ENCODE measurements at regions not wholly inside any gene's neighbourhood (a gene's known extent, or its start where the extent isn't known, plus 50 kb on each side); places are given as distances from the start of the nearest gene placed in this dataset.

- Mint-ChIP-seq H3K27ac (no peak overlapping the region), H3K27me3 (no peaks in the 10 kb centered on the region), H3K4me3 (no peak overlapping the region), H3K9me3 (ENCODE audit: insufficient read depth) (no peaks in the 10 kb centered on the region), H3K4me1 (no peaks in the 10 kb centered on the region)
- POLR2A ChIA-PET: no interaction called here
- Histone ChIP-seq H3K4me3 (ENCODE audit: control extremely low read depth in 1 of 5, extremely low read depth in 1 of 5, insufficient read depth in 1 of 5, low read depth in 2 of 5, low read length in 4 of 5) (no peak overlapping the region), H3K9me3 (ENCODE audit: control extremely low read depth in 1 of 3, control insufficient read depth in 2 of 3, insufficient read depth in 1 of 3, low read length in 2 of 3) (peaks cover 0 to 5% (median 0%) of the 10 kb centered on the region in 3 donors), H3K27ac (ENCODE audit: low read length in 2 of 2) (no peak overlapping the region), H3K4me2 (replicated peaks; ENCODE audit: low read depth, low read length, poor library complexity, severe bottlenecking) (no peak overlapping the region), H3K9ac (ENCODE audit: low read length) (no peak overlapping the region), H3K27me3 (replicated peaks in 1 of 4; ENCODE audit: control extremely low read depth in 1 of 4, control insufficient read depth in 3 of 4, insufficient read depth in 4 of 4, low read length in 3 of 4) (no peaks in the 10 kb centered on the region), H3K4me1 (ENCODE audit: control insufficient read depth in 2 of 2, insufficient read depth in 2 of 2, low read length in 2 of 2) (no peaks in the 10 kb centered on the region), H4K20me1 (ENCODE audit: control insufficient read depth, insufficient read depth, low read length, poor library complexity, severe bottlenecking) (no peaks in the 10 kb centered on the region), H3K36me3 (replicated peaks in 1 of 2; ENCODE audit: control extremely low read depth in 1 of 2, control insufficient read depth in 1 of 2, extremely low read depth in 1 of 2, insufficient read depth in 2 of 2, low read length in 1 of 2) (no peaks in the 10 kb centered on the region), H3K79me2 (ENCODE audit: control insufficient read depth, insufficient read depth, low read length) (no peaks in the 10 kb centered on the region), H2AFZ (ENCODE audit: insufficient read depth, low read depth, low read length, poor library complexity, severe bottlenecking) (no peak overlapping the region)
- DNase-seq (no peak), ATAC-seq (ENCODE audit: low read depth) (no peak)
- TF ChIP-seq EZH2 (IDR thresholded peaks at IDR 0.05; ENCODE audit: borderline replicate concordance, insufficient read depth, low read depth, low read length, poor library complexity, severe bottlenecking): no peak
- TF ChIP-seq, protein P1, sequence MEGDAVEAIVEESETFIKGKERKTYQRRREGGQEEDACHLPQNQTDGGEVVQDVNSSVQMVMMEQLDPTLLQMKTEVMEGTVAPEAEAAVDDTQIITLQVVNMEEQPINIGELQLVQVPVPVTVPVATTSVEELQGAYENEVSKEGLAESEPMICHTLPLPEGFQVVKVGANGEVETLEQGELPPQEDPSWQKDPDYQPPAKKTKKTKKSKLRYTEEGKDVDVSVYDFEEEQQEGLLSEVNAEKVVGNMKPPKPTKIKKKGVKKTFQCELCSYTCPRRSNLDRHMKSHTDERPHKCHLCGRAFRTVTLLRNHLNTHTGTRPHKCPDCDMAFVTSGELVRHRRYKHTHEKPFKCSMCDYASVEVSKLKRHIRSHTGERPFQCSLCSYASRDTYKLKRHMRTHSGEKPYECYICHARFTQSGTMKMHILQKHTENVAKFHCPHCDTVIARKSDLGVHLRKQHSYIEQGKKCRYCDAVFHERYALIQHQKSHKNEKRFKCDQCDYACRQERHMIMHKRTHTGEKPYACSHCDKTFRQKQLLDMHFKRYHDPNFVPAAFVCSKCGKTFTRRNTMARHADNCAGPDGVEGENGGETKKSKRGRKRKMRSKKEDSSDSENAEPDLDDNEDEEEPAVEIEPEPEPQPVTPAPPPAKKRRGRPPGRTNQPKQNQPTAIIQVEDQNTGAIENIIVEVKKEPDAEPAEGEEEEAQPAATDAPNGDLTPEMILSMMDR (IDR thresholded peaks at IDR 0.05): no peak
- intact Hi-C loops (cut with micrococcal nuclease): no loop called here
- CTCF ChIA-PET: no interaction called here
- WGBS (ENCODE audit: insufficient coverage): 79% methylated on average over 3 of the region's 7 CpGs
Measured at GRCh38 chr9:13586587-13587374, 307.3 kb upstream of the MPDZ start.

DNA sequence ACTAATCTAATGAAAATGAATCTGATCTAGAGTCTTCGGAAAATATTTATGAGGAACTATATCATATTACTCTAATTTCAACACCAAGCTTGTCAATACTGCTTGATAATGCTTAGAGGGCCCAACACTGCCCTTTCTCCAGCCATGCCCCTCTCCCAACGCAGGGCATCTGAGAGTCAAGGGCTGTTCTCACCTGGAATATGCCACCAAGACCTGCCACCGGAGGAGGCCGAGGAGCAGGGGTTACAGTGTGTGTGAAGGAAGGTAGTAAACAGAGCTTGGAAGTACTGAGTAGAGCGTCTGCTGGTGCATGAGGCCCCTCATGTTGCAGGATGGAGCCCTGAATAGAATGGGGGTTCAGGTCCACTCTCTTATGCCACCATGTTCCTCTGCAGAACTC is 301.3 kb upstream of the MPDZ start:
- Histone ChIP-seq H3K4me2 (replicated peaks; ENCODE audit: low read depth, low read length, poor library complexity, severe bottlenecking) (no peak overlapping the region), H3K27ac (ENCODE audit: low read length in 2 of 2) (no peak overlapping the region), H3K9ac (ENCODE audit: low read length) (no peak overlapping the region), H3K36me3 (replicated peaks in 1 of 2; ENCODE audit: control extremely low read depth in 1 of 2, control insufficient read depth in 1 of 2, extremely low read depth in 1 of 2, insufficient read depth in 2 of 2, low read length in 1 of 2) (no peaks in the 10 kb centered on the region), H2AFZ (ENCODE audit: insufficient read depth, low read depth, low read length, poor library complexity, severe bottlenecking) (no peak overlapping the region), H3K4me1 (ENCODE audit: control insufficient read depth in 2 of 2, insufficient read depth in 2 of 2, low read length in 2 of 2) (no peaks in the 10 kb centered on the region), H3K27me3 (replicated peaks in 1 of 4; ENCODE audit: control extremely low read depth in 1 of 4, control insufficient read depth in 3 of 4, insufficient read depth in 4 of 4, low read length in 3 of 4) (no peaks in the 10 kb centered on the region), H4K20me1 (ENCODE audit: control insufficient read depth, insufficient read depth, low read length, poor library complexity, severe bottlenecking) (no peaks in the 10 kb centered on the region), H3K4me3 (ENCODE audit: control extremely low read depth in 1 of 5, extremely low read depth in 1 of 5, insufficient read depth in 1 of 5, low read depth in 2 of 5, low read length in 4 of 5) (no peak overlapping the region), H3K79me2 (ENCODE audit: control insufficient read depth, insufficient read depth, low read length) (no peaks in the 10 kb centered on the region), H3K9me3 (ENCODE audit: control extremely low read depth in 1 of 3, control insufficient read depth in 2 of 3, insufficient read depth in 1 of 3, low read length in 2 of 3) (no peaks in the 10 kb centered on the region)
- ChIA-PET POLR2A (no interaction called here), CTCF (no interaction called here)
- ATAC-seq (ENCODE audit: low read depth) (no peak), DNase-seq (no peak)
- H3K4me1 Mint-ChIP-seq: no peaks in the 10 kb centered on the region
- WGBS (ENCODE audit: insufficient coverage): 86% methylated on average over 3 of the region's 5 CpGs
- intact Hi-C loops (cut with micrococcal nuclease): no loop called here
- TF ChIP-seq, protein P1 (IDR thresholded peaks at IDR 0.05): no peak
- TF ChIP-seq EZH2 (IDR thresholded peaks at IDR 0.05; ENCODE audit: borderline replicate concordance, insufficient read depth, low read depth, low read length, poor library complexity, severe bottlenecking): no peak
- no peak overlapping the region for H3K27ac Mint-ChIP-seq
- H3K9me3 Mint-ChIP-seq (ENCODE audit: insufficient read depth): no peaks in the 10 kb centered on the region
- no peak overlapping the region for H3K4me3 Mint-ChIP-seq
- H3K27me3 Mint-ChIP-seq: no peaks in the 10 kb centered on the region

All from B cell (primary cell).